Epithelial cell of proximal tubule (primary cell): ENCODE measurements at regions not wholly inside any gene's neighbourhood (a gene's known extent, or its start where the extent isn't known, plus 50 kb on each side); places are given as distances from the start of the nearest gene placed in this dataset.

Experiments used
- DNase-seq: peaks from one replicate; pipeline ENCODE4 v3.0.0-alpha.2; 2011; ENCODE audit warnings: low read depth
- H3K4me3 ChIP-seq: 2 replicates; pipeline ENCODE4 v1.5.1; 2011; ENCODE audit warnings: low read depth, mild to moderate bottlenecking, low read length
- TF ChIP-seq, protein P1 (sequence below): conservative IDR thresholded peaks from 2 replicates; pipeline ENCODE4 v1.5.1; 2012; ENCODE audit warnings: low read depth, mild to moderate bottlenecking, low read length

GRCh38 chr3:173258697-173259096 lies 117.7 kb upstream of the SPATA16 start:
- no peak overlapping the region for H3K4me3 ChIP-seq
- DNase-seq, result no peak
- TF ChIP-seq, protein P1, sequence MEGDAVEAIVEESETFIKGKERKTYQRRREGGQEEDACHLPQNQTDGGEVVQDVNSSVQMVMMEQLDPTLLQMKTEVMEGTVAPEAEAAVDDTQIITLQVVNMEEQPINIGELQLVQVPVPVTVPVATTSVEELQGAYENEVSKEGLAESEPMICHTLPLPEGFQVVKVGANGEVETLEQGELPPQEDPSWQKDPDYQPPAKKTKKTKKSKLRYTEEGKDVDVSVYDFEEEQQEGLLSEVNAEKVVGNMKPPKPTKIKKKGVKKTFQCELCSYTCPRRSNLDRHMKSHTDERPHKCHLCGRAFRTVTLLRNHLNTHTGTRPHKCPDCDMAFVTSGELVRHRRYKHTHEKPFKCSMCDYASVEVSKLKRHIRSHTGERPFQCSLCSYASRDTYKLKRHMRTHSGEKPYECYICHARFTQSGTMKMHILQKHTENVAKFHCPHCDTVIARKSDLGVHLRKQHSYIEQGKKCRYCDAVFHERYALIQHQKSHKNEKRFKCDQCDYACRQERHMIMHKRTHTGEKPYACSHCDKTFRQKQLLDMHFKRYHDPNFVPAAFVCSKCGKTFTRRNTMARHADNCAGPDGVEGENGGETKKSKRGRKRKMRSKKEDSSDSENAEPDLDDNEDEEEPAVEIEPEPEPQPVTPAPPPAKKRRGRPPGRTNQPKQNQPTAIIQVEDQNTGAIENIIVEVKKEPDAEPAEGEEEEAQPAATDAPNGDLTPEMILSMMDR, result no peak

DNA sequence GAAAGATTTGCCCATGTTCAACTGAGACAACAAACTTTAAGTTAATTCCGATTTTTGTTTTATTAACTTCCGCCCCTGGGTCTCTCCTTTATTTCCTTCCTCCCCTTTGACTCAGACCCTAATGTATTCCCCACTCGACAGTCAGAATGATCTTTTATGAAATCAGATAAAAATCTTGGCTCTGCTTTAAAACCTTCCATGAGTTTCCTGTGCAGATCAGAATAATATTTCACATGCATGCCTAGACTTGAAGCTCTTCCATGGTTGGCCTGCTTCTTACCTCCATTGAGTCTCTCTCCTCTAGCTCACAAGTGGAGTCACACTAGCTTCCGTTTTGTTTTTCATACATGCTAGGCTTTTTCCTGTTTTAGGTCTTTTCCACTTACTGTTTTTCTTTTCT lies 116.8 kb upstream of the SPATA16 start:
- TF ChIP-seq, protein P1, result no peak
- H3K4me3 ChIP-seq, result no peak overlapping the region
- DNase-seq, result no peak

DNA sequence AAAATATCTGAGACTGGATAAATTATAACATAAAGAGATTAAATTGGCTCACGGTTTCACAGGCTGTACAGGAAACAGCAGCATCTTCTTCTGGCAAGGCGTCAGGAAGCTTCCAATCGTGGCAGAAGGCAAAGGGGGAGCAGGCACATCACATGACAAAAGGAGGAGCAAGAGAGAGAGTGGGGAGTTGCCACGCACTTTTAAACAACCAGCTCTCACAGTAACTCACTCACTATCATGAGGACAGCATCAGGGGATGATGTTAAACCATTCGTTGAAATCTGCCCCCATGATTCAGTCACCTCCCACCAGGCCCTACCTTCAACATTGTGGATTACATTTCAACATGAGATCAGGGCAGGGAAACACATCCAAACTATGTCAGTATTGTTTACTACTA lies 114.5 kb upstream of the SPATA16 start:
- no peak overlapping the region for H3K4me3 ChIP-seq
- DNase-seq, result no peak
- TF ChIP-seq, protein P1, result no peak

DNA sequence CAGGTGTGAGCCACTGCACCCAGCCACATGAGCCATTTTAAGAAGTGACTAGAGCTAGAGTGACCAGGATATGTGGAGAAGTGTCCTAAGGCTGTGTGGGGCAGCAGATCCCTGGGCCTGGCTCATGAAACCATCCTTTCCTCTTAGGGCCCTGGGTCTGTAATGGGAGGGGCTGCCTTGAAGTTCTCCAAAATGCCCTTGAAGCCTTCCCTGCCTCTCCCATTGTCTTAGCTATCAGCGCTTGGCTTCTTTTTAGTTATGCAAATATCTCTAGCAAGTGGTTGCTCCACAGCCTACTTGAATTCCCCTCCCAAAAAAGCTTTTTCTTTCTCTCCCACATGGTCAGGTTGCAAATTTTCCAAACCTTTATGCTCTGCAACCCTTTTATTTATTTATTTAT lies 112.4 kb upstream of the SPATA16 start:
- no peak overlapping the region for H3K4me3 ChIP-seq
- DNase-seq, result no peak
- TF ChIP-seq, protein P1, result no peak

- TF ChIP-seq, protein P1, result no peak
- H3K4me3 ChIP-seq, result no peak overlapping the region
- DNase-seq, result no peak
These were observed 108.4 kb upstream of the SPATA16 start for GRCh38 chr3:173249457-173249856.

GRCh38 chr3:173241727-173242126 lies 100.7 kb upstream of the SPATA16 start:
- no peak for DNase-seq
- H3K4me3 ChIP-seq, result no peak overlapping the region
- TF ChIP-seq, protein P1, result no peak

DNA sequence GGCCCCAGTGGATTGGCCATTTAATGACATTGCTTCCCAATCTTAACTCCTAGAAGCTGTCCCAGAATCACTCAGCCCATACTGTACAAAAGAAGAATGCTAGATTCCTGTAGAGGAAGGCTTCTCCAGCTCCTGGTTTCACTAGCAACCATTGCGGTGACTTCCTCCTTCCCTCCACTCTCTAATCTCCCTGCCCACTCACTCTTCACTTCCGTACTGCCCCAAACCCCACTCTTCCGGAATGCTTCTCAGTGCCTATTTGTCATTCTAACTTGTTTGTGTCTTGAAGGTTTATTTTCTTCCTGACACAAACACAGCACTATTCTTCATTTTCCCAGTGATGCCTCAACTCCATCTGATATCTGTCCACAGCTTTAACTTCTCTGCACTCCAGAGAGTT lies 97.1 kb upstream of the SPATA16 start:
- DNase-seq, result no peak
- TF ChIP-seq, protein P1, result no peak
- no peak overlapping the region for H3K4me3 ChIP-seq
